Stimulated activated naive B cell treated with anti-CD40 and anti-IgM and Interleukin-4, amounts not matched to agents 10 μg/mL and 1 μg/mL and 100 μg/mL, for 72 hours (primary cell): ENCODE measurements at regions not wholly inside any gene's neighbourhood (a gene's known extent, or its start where the extent isn't known, plus 50 kb on each side); places are given as distances from the start of the nearest gene placed in this dataset.
A peak's percentile ranks its signal among the peaks of the same experiment; 100 is the strongest.

ENCODE experiments used
- ATAC-seq, 2 donors: fragments of 150-1000 bp; cut with Tn5 transposase; replicated peaks; 2 replicates each; pipeline ENCODE4 v1.10.0; 2021; ENCODE audit warnings: moderate library complexity in 1 of 2
- DNase-seq: peaks from one replicate; pipeline ENCODE4 v3.0.0; 2021
- H3K27ac Mint-ChIP-seq: one replicate; pipeline ENCODE4 v1.8.0; 2022; ENCODE audit warnings: mild to moderate bottlenecking, mixed read lengths
- H3K27me3 Mint-ChIP-seq, 2 donors: one replicate each; pipeline ENCODE4 v1.8.0; 2022; ENCODE audit warnings: mixed read lengths in 2 of 2
- H3K36me3 Mint-ChIP-seq, 2 donors: one replicate each; pipeline ENCODE4 v1.8.0; 2022; ENCODE audit warnings: mixed read lengths in 2 of 2, mild to moderate bottlenecking in 1 of 2
- H3K4me1 Mint-ChIP-seq, 2 donors: one replicate each; pipeline ENCODE4 v1.8.0; 2022; ENCODE audit warnings: mixed read lengths in 2 of 2, mild to moderate bottlenecking in 1 of 2
- H3K4me3 Mint-ChIP-seq, 2 donors: one replicate each; pipeline ENCODE4 v1.8.0; 2022; ENCODE audit warnings: mild to moderate bottlenecking in 2 of 2, mixed read lengths in 2 of 2, moderate library complexity in 1 of 2
- H3K9me3 Mint-ChIP-seq, 2 donors: one replicate each; pipeline ENCODE4 v1.8.0; 2022; ENCODE audit warnings: mixed read lengths in 2 of 2, mild to moderate bottlenecking in 1 of 2

- Mint-ChIP-seq H3K36me3 (no peaks in the 10 kb centered on the region), H3K9me3 (no peaks in the 10 kb centered on the region), H3K27ac (no peak overlapping the region), H3K4me1 (peaks cover 0 to 2% of the 10 kb centered on the region in 2 donors), H3K27me3 (no peaks in the 10 kb centered on the region), H3K4me3 (no peak overlapping the region)
- no peak for ATAC-seq
- no peak for DNase-seq
Measured at GRCh38 chr2:191581003-191581402, 96.9 kb upstream of the NABP1 start.

GRCh38 chr2:191582355-191582754 lies 95.6 kb upstream of the NABP1 start:
- Mint-ChIP-seq H3K27ac (no peak overlapping the region), H3K4me1 (no peaks in the 10 kb centered on the region), H3K4me3 (no peak overlapping the region), H3K36me3 (no peaks in the 10 kb centered on the region), H3K27me3 (no peaks in the 10 kb centered on the region), H3K9me3 (no peaks in the 10 kb centered on the region)
- ATAC-seq, result no peak
- no peak for DNase-seq

- Mint-ChIP-seq H3K9me3 (no peaks in the 10 kb centered on the region), H3K27ac (no peak overlapping the region), H3K4me1 (no peaks in the 10 kb centered on the region), H3K4me3 (no peak overlapping the region), H3K27me3 (no peaks in the 10 kb centered on the region), H3K36me3 (no peaks in the 10 kb centered on the region)
- ATAC-seq (no peak), DNase-seq (no peak)
Measured at GRCh38 chr2:191591025-191591424, 86.9 kb upstream of the NABP1 start.

GRCh38 chr2:191593622-191594385 lies 84.1 kb upstream of the NABP1 start:
- no peaks in the 10 kb centered on the region for H3K27me3 Mint-ChIP-seq
- DNase-seq (no peak), ATAC-seq (no peak)
- H3K36me3 Mint-ChIP-seq, result no peaks in the 10 kb centered on the region
- no peak overlapping the region for H3K27ac Mint-ChIP-seq
- H3K4me3 Mint-ChIP-seq, result no peak overlapping the region
- H3K9me3 Mint-ChIP-seq, result no peaks in the 10 kb centered on the region
- H3K4me1 Mint-ChIP-seq, result no peaks in the 10 kb centered on the region

- Mint-ChIP-seq H3K4me1 (no peaks in the 10 kb centered on the region), H3K27ac (no peak overlapping the region), H3K4me3 (no peak overlapping the region), H3K27me3 (no peaks in the 10 kb centered on the region), H3K36me3 (no peaks in the 10 kb centered on the region), H3K9me3 (no peaks in the 10 kb centered on the region)
- ATAC-seq (no peak), DNase-seq (no peak)
Measured at GRCh38 chr2:191597186-191597751, 80.7 kb upstream of the NABP1 start.

GRCh38 chr2:191598296-191598695 lies 79.6 kb upstream of the NABP1 start:
- no peaks in the 10 kb centered on the region for H3K9me3 Mint-ChIP-seq
- no peaks in the 10 kb centered on the region for H3K27me3 Mint-ChIP-seq
- no peak for ATAC-seq
- no peaks in the 10 kb centered on the region for H3K36me3 Mint-ChIP-seq
- no peak for DNase-seq
- H3K4me1 Mint-ChIP-seq, result no peaks in the 10 kb centered on the region
- no peak overlapping the region for H3K27ac Mint-ChIP-seq
- H3K4me3 Mint-ChIP-seq, result no peak overlapping the region

- Mint-ChIP-seq H3K36me3 (no peaks in the 10 kb centered on the region), H3K27ac (no peak overlapping the region), H3K27me3 (no peaks in the 10 kb centered on the region), H3K4me3 (no peak overlapping the region), H3K9me3 (no peaks in the 10 kb centered on the region), H3K4me1 (no peaks in the 10 kb centered on the region)
- DNase-seq (no peak), ATAC-seq (no peak)
Measured at GRCh38 chr2:191601060-191601459, 76.9 kb upstream of the NABP1 start.

GRCh38 chr2:191604154-191604553 lies 73.8 kb upstream of the NABP1 start:
- no peaks in the 10 kb centered on the region for H3K36me3 Mint-ChIP-seq
- no peaks in the 10 kb centered on the region for H3K9me3 Mint-ChIP-seq

GRCh38 chr2:191607096-191607495 lies 70.8 kb upstream of the NABP1 start:
- no peak for DNase-seq
- Mint-ChIP-seq H3K27me3 (no peaks in the 10 kb centered on the region), H3K27ac (no peak overlapping the region), H3K36me3 (peaks cover 1 to 4% of the 10 kb centered on the region in 2 donors), H3K4me3 (no peak overlapping the region), H3K4me1 (peaks cover 7 to 20% of the 10 kb centered on the region in 2 donors), H3K9me3 (peaks cover 0 to 3% of the 10 kb centered on the region in 2 donors)
- ATAC-seq, result no peak

More at GRCh38 chr2:191604154-191604553, 73.8 kb upstream of the NABP1 start:
- DNase-seq (no peak), ATAC-seq (no peak)
- H3K4me3 Mint-ChIP-seq, result no peak overlapping the region
- no peaks in the 10 kb centered on the region for H3K4me1 Mint-ChIP-seq
- H3K27me3 Mint-ChIP-seq, result no peaks in the 10 kb centered on the region
- H3K27ac Mint-ChIP-seq, result no peak overlapping the region

GRCh38 chr2:191610756-191611155 lies 67.2 kb upstream of the NABP1 start:
- peaks cover 1 to 4% of the 10 kb centered on the region in 2 donors for H3K36me3 Mint-ChIP-seq
- H3K4me1 Mint-ChIP-seq, result peaks cover 19 to 40% of the 10 kb centered on the region in 2 donors
- no peak for ATAC-seq
- H3K4me3 Mint-ChIP-seq, result no peak overlapping the region
- H3K27ac Mint-ChIP-seq, result peak overlapping the region; percentile 94
- no peak for DNase-seq
- peaks cover 0 to 3% of the 10 kb centered on the region in 2 donors for H3K9me3 Mint-ChIP-seq
- no peaks in the 10 kb centered on the region for H3K27me3 Mint-ChIP-seq

GRCh38 chr2:191611614-191612013 lies 66.3 kb upstream of the NABP1 start:
- ATAC-seq (peak; percentile 99), DNase-seq (peak; percentile 63)
- no peaks in the 10 kb centered on the region for H3K27me3 Mint-ChIP-seq
- peaks cover 2 to 5% of the 10 kb centered on the region in 2 donors for H3K36me3 Mint-ChIP-seq
- peak overlapping the region; percentile 22 to 33 for H3K4me3 Mint-ChIP-seq
- peaks cover 21 to 45% of the 10 kb centered on the region in 2 donors for H3K4me1 Mint-ChIP-seq
- peaks cover 0 to 4% of the 10 kb centered on the region in 2 donors for H3K9me3 Mint-ChIP-seq
- peak overlapping the region; percentile 94 for H3K27ac Mint-ChIP-seq

GRCh38 chr2:191612496-191612895 lies 65.4 kb upstream of the NABP1 start:
- H3K36me3 Mint-ChIP-seq, result peaks cover 3 to 7% of the 10 kb centered on the region in 2 donors
- DNase-seq (no peak), ATAC-seq (no peak)
- H3K9me3 Mint-ChIP-seq, result peaks cover 0 to 5% of the 10 kb centered on the region in 2 donors
- H3K4me3 Mint-ChIP-seq, result no peak overlapping the region
- no peaks in the 10 kb centered on the region for H3K27me3 Mint-ChIP-seq
- H3K4me1 Mint-ChIP-seq, result peaks cover 24 to 48% of the 10 kb centered on the region in 2 donors
- H3K27ac Mint-ChIP-seq, result no peak overlapping the region

- H3K9me3 Mint-ChIP-seq, result peaks cover 0 to 5% of the 10 kb centered on the region in 2 donors
- no peak for DNase-seq
- H3K4me1 Mint-ChIP-seq, result peaks cover 39 to 66% of the 10 kb centered on the region in 2 donors
- no peak for ATAC-seq
- H3K27ac Mint-ChIP-seq, result no peak overlapping the region
- peaks cover 3 to 7% of the 10 kb centered on the region in 2 donors for H3K36me3 Mint-ChIP-seq
- no peak overlapping the region for H3K4me3 Mint-ChIP-seq
- no peaks in the 10 kb centered on the region for H3K27me3 Mint-ChIP-seq
Measured at GRCh38 chr2:191614759-191615158, 63.2 kb upstream of the NABP1 start.

- H3K27ac Mint-ChIP-seq, result peak overlapping the region; percentile 25
- H3K4me3 Mint-ChIP-seq, result no peak overlapping the region
Measured at GRCh38 chr2:191615596-191615995, 62.3 kb upstream of the NABP1 start.

GRCh38 chr2:191617575-191617974 lies 60.4 kb upstream of the NABP1 start:
- DNase-seq, result peak; percentile 74
- Mint-ChIP-seq H3K4me1 (peaks cover 46 to 60% of the 10 kb centered on the region in 2 donors), H3K27me3 (no peaks in the 10 kb centered on the region), H3K36me3 (peaks cover 2 to 8% of the 10 kb centered on the region in 2 donors), H3K9me3 (peaks cover 2 to 4% of the 10 kb centered on the region in 2 donors), H3K4me3 (peak overlapping the region; percentile 2 to 15), H3K27ac (peak overlapping the region; percentile 95)
- peak; percentile 90 to 92 for ATAC-seq

More at GRCh38 chr2:191615596-191615995, 62.3 kb upstream of the NABP1 start:
- peaks cover 41 to 65% of the 10 kb centered on the region in 2 donors for H3K4me1 Mint-ChIP-seq
- H3K27me3 Mint-ChIP-seq, result no peaks in the 10 kb centered on the region
- ATAC-seq, result no peak
- H3K36me3 Mint-ChIP-seq, result peaks cover 3 to 7% of the 10 kb centered on the region in 2 donors
- no peak for DNase-seq
- H3K9me3 Mint-ChIP-seq, result peaks cover 0 to 5% of the 10 kb centered on the region in 2 donors
